B cell (primary cell): ENCODE measurements at regions not wholly inside any gene's neighbourhood (a gene's known extent, or its start where the extent isn't known, plus 50 kb on each side); places are given as distances from the start of the nearest gene placed in this dataset.

ENCODE experiments used
- ATAC-seq: fragments of 200-7000 bp; cut with Tn5 transposase; one replicate; pipeline ENCODE4 v1.10.0; 2021; ENCODE audit warnings: low read depth, mild to moderate bottlenecking, moderate number of reproducible peaks, moderate library complexity
- CTCF ChIA-PET: fragments of 350-600 bp; sonication (Branson Sonifier 250); formaldehyde crosslinking; loops from one replicate; lab custom pipeline; 2021; ENCODE audit warnings: antibody characterized with exemption, inconsistent platforms; lab: Charles Lee
- POLR2A ChIA-PET: fragments of 350-600 bp; sonication (Branson Sonifier 250); formaldehyde crosslinking; loops from one replicate; lab custom pipeline; 2021; ENCODE audit warnings: antibody characterized with exemption; lab: Charles Lee
- DNase-seq: peaks from one replicate; pipeline ENCODE4 v3.0.0; 2013
- H2AFZ ChIP-seq: 2 replicates; pipeline ENCODE4 v1.6.1; 2012; ENCODE audit warnings: mild to moderate bottlenecking, low read depth, low read length; ENCODE audit not compliant: insufficient read depth, poor library complexity, severe bottlenecking
- H3K27ac ChIP-seq, 2 donors: 1 replicate in 1 of 2; 2 replicates in 1 of 2; pipeline ENCODE4 v1.5.1; 2012 to 2013; ENCODE audit warnings: low read length in 2 of 2, mild to moderate bottlenecking in 2 of 2, moderate library complexity in 1 of 2
- H3K27me3 ChIP-seq, 4 experiments: fragments of 200-600 bp in 1 of 4; sonication (generic) in 1 of 4; replicated peaks in 1 of 4; 1 replicate in 2 of 4; 2 replicates in 2 of 4; pipeline versions ENCODE4 v1.6.1 to v1.7.0; 2013 to 2016; ENCODE audit warnings: low read length in 3 of 4, mild to moderate bottlenecking in 2 of 4, mixed read lengths in 1 of 4, moderate library complexity in 1 of 4; ENCODE audit not compliant: insufficient read depth in 4 of 4, control insufficient read depth in 3 of 4; ENCODE audit errors: control extremely low read depth in 1 of 4
- H3K36me3 ChIP-seq, 2 experiments: replicated peaks in 1 of 2; 1 replicate in 1 of 2; 2 replicates in 1 of 2; pipeline versions ENCODE4 v1.6.1 to v1.7.1; 2013; ENCODE audit warnings: low read length in 1 of 2; ENCODE audit not compliant: insufficient read depth in 2 of 2, control insufficient read depth in 1 of 2; ENCODE audit errors: control extremely low read depth in 1 of 2, extremely low read depth in 1 of 2
- H3K4me1 ChIP-seq, 2 donors: fragments of 200-600 bp in 1 of 2; sonication (generic) in 1 of 2; 1 replicate in 1 of 2; 2 replicates in 1 of 2; pipeline versions ENCODE4 v1.5.1 to v1.6.1; 2013 to 2017; ENCODE audit warnings: low read length in 2 of 2; ENCODE audit not compliant: control insufficient read depth in 2 of 2, insufficient read depth in 2 of 2
- H3K4me2 ChIP-seq: replicated peaks from 2 replicates; pipeline ENCODE3; 2012; ENCODE audit warnings: mild to moderate bottlenecking, low read depth, low read length; ENCODE audit not compliant: poor library complexity, severe bottlenecking
- H3K4me3 ChIP-seq, 5 experiments: fragments of 200-600 bp in 1 of 5; sonication (generic) in 1 of 5; 1 replicate in 3 of 5; 2 replicates in 2 of 5; pipeline versions ENCODE4 v1.5.1 to v1.7.0; 2011 to 2016; ENCODE audit warnings: low read length in 4 of 5, mild to moderate bottlenecking in 4 of 5, low read depth in 2 of 5, control low read depth in 1 of 5, moderate library complexity in 1 of 5; ENCODE audit not compliant: insufficient read depth in 1 of 5; ENCODE audit errors: control extremely low read depth in 1 of 5, extremely low read depth in 1 of 5
- H3K79me2 ChIP-seq: fragments of 200-600 bp; sonication (generic); one replicate; pipeline ENCODE4 v1.6.0; 2016; ENCODE audit warnings: low read length; ENCODE audit not compliant: control insufficient read depth, insufficient read depth
- H3K9ac ChIP-seq: fragments of 200-600 bp; sonication (generic); 2 replicates; pipeline ENCODE4 v1.6.1; 2017; ENCODE audit warnings: mild to moderate bottlenecking, low read length, moderate library complexity
- H3K9me3 ChIP-seq, 3 donors: one replicate each; pipeline versions ENCODE4 v1.6.1 to v1.7.1; 2013; ENCODE audit warnings: low read length in 2 of 3; ENCODE audit not compliant: control insufficient read depth in 2 of 3, insufficient read depth in 1 of 3; ENCODE audit errors: control extremely low read depth in 1 of 3
- H4K20me1 ChIP-seq: 2 replicates; pipeline ENCODE4 v1.6.0; 2012; ENCODE audit warnings: mild to moderate bottlenecking, low read length; ENCODE audit not compliant: insufficient read depth, control insufficient read depth, poor library complexity, severe bottlenecking
- H3K27ac Mint-ChIP-seq: one replicate; pipeline ENCODE4 v1.8.0; 2021; ENCODE audit warnings: mixed read lengths
- H3K27me3 Mint-ChIP-seq: one replicate; pipeline ENCODE4 v1.8.0; 2021; ENCODE audit warnings: mixed read lengths
- H3K4me1 Mint-ChIP-seq: one replicate; pipeline ENCODE4 v1.8.0; 2021; ENCODE audit warnings: mixed read lengths
- H3K4me3 Mint-ChIP-seq: one replicate; pipeline ENCODE4 v1.8.0; 2021; ENCODE audit warnings: mixed read lengths
- H3K9me3 Mint-ChIP-seq: one replicate; pipeline ENCODE4 v1.8.0; 2022; ENCODE audit warnings: mixed read lengths; ENCODE audit not compliant: insufficient read depth
- CTCF ChIP-seq: fragments of 200-600 bp; IDR thresholded peaks from one replicate; pipeline ENCODE4 v1.8.0; 2022; ENCODE audit warnings: antibody characterized with exemption, mild to moderate bottlenecking
- EZH2 ChIP-seq: IDR thresholded peaks from 2 replicates; pipeline ENCODE4 v1.6.1; 2012; ENCODE audit warnings: borderline replicate concordance, low read depth, mild to moderate bottlenecking, moderate library complexity, low read length; ENCODE audit not compliant: insufficient read depth, poor library complexity, severe bottlenecking
- WGBS: methylation state at CpG from one replicate; pipeline ENCODE4 v1.1.5; 2013; ENCODE audit warnings: missing lambda C conversion rate; ENCODE audit not compliant: insufficient coverage; 5-methylcytosine and 5-hydroxymethylcytosine counted together
- intact Hi-C: fragments of 100-400 bp; cut with micrococcal nuclease; formaldehyde crosslinking; loops from one replicate; pipeline ENCODE4 v1.10.0; 2022

GRCh38 chr9:129270903-129271431 is 92.9 kb upstream of the IER5L start:
- H3K4me1 ChIP-seq: peaks cover 21 to 22% of the 10 kb centered on the region in 2 donors
- H3K9ac ChIP-seq: peak overlapping the region; percentile 47
- H3K9me3 ChIP-seq: peaks cover 0 to 9% (median 0%) of the 10 kb centered on the region in 3 donors
- peaks cover 21% of the 10 kb centered on the region for H3K4me1 Mint-ChIP-seq
- H3K4me3 ChIP-seq: peak overlapping the region in 4 of 5 experiments; percentile 7 to 38 (median 23)
- 0% methylated on average over 9 of the region's 11 CpGs for WGBS
- H3K9me3 Mint-ChIP-seq: no peaks in the 10 kb centered on the region
- ATAC-seq (no peak), DNase-seq (no peak)
- peaks cover 58% of the 10 kb centered on the region for H3K27me3 Mint-ChIP-seq
- peak overlapping the region; percentile 73 for H2AFZ ChIP-seq
- no peaks in the 10 kb centered on the region for H3K79me2 ChIP-seq
- ChIA-PET CTCF (no interaction called here), POLR2A (interaction anchor here (0.9 kb wide), 1 partner anchor 112 kb away, joined by 3 read pairs; no protein-coding TSS in a partner anchor)
- H3K4me2 ChIP-seq: peak overlapping the region; percentile 78
- TF ChIP-seq EZH2 (no peak), CTCF (no peak)
- H3K27ac Mint-ChIP-seq: no peak overlapping the region
- H3K36me3 ChIP-seq: no peaks in the 10 kb centered on the region
- H3K27ac ChIP-seq: peak overlapping the region; percentile 52
- no peaks in the 10 kb centered on the region for H4K20me1 ChIP-seq
- peaks cover 0 to 24% (median 7%) of the 10 kb centered on the region in 4 experiments for H3K27me3 ChIP-seq
- intact Hi-C loops: no loop called here
- peak overlapping the region; percentile 41 for H3K4me3 Mint-ChIP-seq

GRCh38 chr9:129270205-129270604 is 92.1 kb upstream of the IER5L start:
- Histone ChIP-seq H3K4me2 (peak overlapping the region; percentile 78), H3K9ac (peak overlapping the region; percentile 47), H3K4me3 (peak overlapping the region in 1 of 5 experiments; percentile 38), H2AFZ (peak overlapping the region; percentile 73), H3K36me3 (no peaks in the 10 kb centered on the region), H3K9me3 (peaks cover 0 to 9% (median 0%) of the 10 kb centered on the region in 3 donors), H3K4me1 (peaks cover 21 to 22% of the 10 kb centered on the region in 2 donors), H3K79me2 (no peaks in the 10 kb centered on the region), H3K27ac (peak overlapping the region in 1 of 2 donors; percentile 52), H4K20me1 (no peaks in the 10 kb centered on the region), H3K27me3 (peaks cover 0 to 24% (median 4%) of the 10 kb centered on the region in 4 experiments)
- DNase-seq: peak; percentile 71
- Mint-ChIP-seq H3K4me1 (peaks cover 21% of the 10 kb centered on the region), H3K4me3 (peak overlapping the region; percentile 41), H3K27ac (no peak overlapping the region), H3K9me3 (no peaks in the 10 kb centered on the region), H3K27me3 (peaks cover 50% of the 10 kb centered on the region)
- ChIA-PET POLR2A (no interaction called here), CTCF (no interaction called here)
- TF ChIP-seq EZH2 (no peak), CTCF (no peak)
- ATAC-seq: peak; percentile 90
- 37% methylated on average over 8 of the region's 10 CpGs for WGBS
- intact Hi-C loops: no loop called here
